ENCODE measurements at regions not wholly inside any gene's neighbourhood (a gene's known extent, or its start where the extent isn't known, plus 50 kb on each side); places are given as distances from the start of the nearest gene placed in this dataset.

DNA sequence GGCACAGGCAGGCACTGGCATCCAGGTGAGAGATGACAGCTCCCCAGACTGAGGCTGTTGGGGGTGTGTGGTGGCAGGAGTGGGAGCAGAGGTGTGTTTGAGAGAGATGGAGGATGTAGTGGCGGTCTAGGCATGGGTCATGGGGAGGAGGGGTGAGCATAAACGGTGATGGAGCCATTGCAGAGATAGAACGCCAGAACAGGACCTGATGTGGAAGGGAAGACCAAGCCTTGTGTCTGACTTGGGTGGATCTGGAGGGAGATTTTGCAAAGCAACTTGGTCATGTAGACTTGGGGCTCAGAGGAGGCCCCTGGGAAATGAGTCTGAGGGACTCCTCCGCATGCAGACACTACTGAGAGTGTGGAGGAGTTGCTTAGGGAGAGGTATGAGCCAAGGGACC is 50.0 kb upstream of the CLDN5 start:
- no peak for DNase-seq (ENCODE audit: low spot score)

DNA sequence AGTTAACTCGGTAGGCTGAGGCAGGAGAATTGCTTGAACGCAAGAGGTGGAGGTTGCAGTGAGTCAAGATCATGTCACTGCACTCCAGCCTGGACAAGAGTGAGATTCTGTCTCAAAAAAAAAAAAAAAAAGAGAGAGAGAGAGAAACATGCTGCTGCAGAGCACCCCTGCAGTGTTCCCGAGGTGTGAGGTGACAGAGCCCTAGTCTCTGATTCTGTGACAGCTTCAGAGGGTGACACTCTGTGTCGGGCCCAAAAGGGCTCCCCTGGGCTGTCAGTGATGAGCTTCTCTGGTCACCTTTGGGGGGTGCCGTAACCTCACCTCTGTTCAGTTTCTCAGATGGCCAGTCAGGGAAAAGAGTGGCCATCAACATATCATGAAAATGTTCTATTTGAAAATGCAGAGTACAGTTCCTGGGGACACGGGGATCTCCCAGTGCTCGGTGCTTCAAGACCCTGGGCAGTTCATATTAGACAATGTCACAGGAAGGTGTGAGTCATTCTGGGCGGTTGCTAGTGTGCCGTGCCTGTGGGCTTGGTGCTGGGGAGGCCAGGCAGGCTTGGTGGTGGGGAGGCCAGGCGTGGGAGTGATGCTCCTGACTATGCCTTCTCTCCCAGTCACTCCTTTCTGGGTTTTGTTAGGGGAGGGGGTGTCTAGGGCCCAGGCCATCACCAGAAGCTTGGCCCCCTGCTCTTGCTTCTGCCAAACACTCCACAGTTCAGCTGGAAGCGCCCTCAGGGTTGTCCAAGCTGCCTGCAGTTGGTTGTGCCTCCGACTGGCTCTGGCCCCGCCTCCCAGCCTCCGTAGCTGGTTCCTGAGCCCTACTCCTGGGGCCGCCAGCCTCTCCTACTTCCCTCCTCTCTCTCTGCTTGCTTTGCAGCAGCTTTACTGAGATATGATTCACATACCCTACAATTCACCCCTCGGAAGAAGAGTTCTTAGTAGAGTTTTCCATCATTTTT is 52.5 kb upstream of the CLDN5 start:
- DNase-seq (ENCODE audit: low spot score), result no peak

DNA sequence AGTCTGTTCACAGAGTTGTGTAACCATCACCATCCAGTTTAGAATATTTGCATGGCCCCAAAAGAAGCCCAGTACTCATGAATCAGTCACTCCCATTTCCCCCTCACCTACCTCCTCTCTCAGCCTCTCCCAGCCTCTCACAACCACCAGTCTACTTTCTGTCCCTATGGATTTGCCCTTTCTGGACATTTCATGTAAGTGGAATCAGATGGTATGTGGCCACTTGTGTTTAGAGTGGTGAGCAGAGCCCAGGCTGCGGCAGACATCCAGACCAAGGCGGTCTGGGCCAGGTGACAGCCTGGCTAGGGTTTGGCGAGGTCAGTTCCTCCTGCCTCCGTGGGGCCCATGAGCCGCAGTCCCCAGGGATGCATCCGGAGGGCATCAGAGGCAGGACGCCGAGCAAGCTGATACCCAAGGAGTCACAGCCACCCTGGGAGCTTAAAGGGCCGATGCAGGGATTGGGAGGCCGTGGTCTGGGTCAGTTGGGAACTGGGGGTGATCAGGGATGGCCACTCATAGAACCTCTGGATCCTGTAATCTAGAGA is 53.3 kb upstream of the CLDN5 start:
- DNase-seq (ENCODE audit: low spot score), result no peak

DNA sequence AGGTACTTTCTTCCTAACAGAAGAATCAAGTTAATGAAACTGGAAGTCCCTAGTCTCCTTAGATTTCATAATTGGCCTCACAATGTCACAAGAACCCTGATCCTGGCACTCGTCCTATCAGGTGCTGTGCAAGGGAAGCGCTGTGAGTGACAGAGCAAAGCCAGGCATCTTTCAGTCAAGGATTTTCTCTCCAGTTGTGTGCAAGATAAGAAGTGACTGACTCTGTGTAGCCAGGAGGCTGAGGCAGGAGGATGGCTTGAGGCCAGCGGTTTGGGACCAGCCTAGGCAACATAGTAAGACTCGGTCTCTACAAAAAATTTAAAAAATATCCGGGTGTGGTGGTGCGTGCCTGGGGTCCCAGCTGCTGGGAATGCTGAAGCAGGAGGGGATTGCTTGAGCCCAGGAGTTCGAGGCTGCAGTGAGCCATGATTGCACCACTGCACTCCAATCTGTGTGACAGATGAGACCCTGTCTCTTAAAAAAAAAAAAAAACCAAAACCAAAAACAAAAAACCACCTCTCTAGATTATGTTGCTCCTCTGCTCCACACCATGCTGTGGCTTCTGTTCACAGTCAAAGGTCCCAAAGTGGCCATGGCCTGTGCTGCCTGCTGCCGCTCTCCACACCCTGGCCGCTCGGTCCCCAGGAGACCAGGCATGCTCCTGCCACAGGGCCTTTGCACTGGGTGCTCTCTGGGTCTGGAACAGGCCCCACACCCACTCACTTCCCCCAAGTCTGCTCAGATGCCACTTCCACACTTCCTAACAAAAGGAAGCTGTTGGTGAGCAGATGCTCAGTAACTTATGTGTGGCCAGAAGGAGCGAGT is 54.2 kb upstream of the CLDN5 start:
- DNase-seq (ENCODE audit: low spot score), result no peak

- DNase-seq (ENCODE audit: low spot score), result no peak
Observed at GRCh38 chr22:19579115-19579811, 55.1 kb upstream of the CLDN5 start.

- DNase-seq (ENCODE audit: low spot score), result no peak
Observed at GRCh38 chr22:19579880-19580279, 55.7 kb upstream of the CLDN5 start.

DNA sequence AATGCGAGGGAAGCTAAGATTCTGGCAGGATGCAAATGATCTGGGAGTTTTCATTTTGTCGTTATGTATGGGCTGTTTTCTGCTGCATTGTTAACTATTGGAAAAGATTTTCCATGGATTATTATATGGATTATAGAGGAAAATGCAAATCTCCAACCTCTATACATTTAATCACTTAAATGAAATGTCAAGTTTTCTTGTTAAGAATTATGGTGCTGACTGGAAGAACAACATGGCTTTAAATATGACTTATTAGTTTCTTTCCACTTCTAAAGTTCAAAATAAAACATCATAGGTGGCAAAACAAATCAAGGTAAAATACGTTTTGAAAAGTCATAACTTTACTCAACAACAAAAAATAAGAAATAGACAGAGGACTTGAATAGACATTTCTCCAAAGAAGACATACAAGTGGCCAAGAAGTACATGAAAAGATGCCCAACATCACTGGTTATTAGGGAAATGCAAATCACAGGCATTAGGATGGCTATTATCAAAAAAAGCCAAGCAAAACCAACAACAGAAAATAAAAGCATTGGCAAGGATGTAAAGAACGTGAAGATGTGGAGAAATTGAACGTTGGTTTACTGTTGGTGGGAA is 56.2 kb upstream of the CLDN5 start:
- DNase-seq (ENCODE audit: low spot score), result no peak

DNA sequence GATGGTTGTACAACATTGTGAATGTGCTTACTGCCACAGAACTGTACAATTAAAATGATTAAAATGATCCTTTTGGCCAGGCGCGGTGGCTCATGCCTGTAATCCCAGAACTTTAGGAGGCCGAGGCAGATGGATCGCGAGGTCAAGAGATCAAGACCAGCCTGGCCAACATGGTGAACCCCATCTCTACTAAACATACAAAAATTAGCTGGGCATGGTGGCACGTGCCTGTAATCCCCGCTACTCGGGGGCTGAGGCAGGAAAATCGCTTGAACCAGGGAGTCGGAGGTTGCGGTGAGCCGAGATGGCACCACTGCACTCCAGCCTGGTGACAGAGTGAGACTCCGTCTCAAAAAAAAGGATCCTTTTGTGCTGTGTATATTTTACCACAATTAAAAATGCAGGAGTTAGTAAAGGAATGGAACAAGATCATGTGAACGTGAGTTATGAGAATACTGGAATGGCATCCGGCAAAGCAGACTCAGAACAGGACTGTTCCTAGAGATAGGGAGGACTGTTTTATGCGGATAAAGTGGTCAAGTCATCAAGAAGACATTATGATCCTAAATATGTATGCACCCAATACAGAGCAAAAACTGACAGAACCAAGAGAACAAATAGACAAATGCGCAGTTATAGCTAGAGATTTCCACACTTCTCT is 58.0 kb upstream of the CLDN5 start:
- DNase-seq (ENCODE audit: low spot score), result no peak

GRCh38 chr22:19586922-19587684 is 62.9 kb upstream of the CLDN5 start:
- no peak for DNase-seq (ENCODE audit: low spot score)

GRCh38 chr22:19590696-19591095 is 66.5 kb upstream of the CLDN5 start:
- no peak for DNase-seq (ENCODE audit: low spot score)

- no peak for DNase-seq (ENCODE audit: low spot score)
Observed at GRCh38 chr22:19591568-19591967, 67.4 kb upstream of the CLDN5 start.

GRCh38 chr22:19592464-19592863 is 68.3 kb upstream of the CLDN5 start:
- no peak for DNase-seq (ENCODE audit: low spot score)

DNA sequence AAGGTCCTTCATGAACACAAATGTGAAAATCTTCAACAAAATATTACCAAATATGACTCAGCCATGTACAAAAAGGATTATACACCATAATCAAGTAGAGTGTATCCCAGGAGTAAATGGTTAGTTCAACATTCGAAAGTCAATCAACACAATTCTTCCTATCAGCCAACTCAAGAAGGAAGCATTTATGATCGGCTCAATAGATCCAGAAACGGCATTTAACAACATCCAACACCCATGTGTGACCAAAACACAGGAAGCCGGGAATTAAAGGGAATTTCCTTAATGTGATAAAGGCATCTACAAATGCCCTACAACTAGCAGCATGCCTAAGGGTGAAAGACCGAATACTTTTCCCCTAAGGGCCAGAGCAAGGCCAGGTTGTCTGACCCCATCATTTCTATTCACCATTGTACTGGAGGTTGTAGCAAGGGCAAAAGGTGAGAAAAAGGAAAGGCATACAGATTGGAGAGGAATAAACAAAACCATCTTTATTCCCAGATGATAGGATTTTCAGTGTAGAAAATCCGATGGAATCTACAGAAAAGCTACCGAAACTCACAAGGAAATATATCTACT is 69.9 kb upstream of the CLDN5 start:
- no peak for DNase-seq (ENCODE audit: low spot score)

DNA sequence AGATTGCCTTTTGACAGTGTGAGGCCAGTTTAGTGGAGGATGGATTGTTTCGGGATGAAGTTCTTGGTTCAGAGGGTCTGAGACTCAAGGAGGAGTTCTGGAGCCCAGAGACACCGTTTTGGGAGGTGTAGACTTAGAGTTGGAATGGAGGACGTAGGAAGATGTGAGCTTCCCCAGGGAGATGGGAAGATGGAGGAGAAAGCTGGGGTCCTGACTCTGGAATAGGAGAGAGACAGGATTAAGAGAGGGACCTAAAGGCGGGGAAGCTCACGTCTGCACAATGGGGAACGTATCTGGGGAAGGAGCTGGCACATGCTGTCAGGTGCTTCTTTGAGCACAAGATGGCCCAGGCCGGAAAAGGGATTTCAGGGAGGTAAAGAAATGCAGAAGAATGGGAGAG is 71.3 kb upstream of the CLDN5 start:
- no peak for DNase-seq (ENCODE audit: low spot score)

DNA sequence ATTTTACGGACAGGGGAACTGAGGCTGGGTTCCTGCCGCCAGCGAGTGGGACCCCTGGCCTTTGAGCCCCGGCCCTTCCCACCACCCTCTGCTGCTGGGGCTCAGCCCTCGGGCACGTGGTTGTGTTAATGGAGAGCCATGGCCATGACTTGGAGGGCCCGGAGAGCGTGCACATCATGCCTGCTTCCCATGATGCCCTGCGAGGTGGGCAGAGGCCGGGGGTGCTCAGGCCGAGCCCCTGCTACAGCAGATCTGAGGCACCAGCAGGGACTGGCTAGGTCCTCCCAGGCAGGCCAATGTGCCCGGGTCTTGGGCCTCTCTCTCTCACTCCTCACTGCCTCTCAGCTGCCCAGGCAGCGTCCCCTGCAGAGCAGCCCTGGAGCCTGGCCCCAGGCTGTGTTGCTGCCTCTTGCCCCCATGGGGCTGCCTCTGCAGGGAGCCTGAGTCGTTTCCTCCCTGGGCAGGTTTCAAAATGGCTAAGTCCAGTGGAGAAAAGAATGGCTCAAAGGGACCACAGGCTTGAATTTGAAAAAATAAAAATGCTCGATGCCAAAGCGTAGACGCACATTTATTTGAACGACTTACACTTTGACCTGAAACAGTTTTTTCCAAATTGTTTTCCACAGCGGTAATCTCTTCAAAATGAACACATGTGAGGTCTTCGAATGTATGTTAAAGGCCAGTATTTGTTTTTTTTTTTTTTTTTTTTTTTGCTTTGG is 72.6 kb upstream of the CLDN5 start:
- no peak for DNase-seq (ENCODE audit: low spot score)

DNA sequence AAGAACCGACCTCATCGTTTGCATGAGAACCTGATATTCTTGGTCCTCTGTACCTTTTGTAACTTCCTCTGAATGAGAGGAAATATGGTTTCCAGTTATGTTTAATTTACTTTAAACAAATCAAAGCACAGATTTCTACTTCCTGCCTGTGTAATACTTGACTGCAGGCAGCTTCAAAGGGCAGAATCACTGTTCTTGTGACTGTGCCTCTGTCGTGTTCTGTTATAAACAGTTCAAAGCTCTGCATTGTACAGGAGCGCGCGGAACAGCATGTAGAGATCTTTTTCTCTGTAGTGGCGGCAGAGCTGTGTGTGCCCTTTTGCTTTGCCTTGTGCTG is 73.2 kb upstream of the CLDN5 start:
- no peak for DNase-seq (ENCODE audit: low spot score)

- no peak for DNase-seq (ENCODE audit: low spot score)
Observed at GRCh38 chr22:19598054-19598855, 74.0 kb upstream of the CLDN5 start.

DNA sequence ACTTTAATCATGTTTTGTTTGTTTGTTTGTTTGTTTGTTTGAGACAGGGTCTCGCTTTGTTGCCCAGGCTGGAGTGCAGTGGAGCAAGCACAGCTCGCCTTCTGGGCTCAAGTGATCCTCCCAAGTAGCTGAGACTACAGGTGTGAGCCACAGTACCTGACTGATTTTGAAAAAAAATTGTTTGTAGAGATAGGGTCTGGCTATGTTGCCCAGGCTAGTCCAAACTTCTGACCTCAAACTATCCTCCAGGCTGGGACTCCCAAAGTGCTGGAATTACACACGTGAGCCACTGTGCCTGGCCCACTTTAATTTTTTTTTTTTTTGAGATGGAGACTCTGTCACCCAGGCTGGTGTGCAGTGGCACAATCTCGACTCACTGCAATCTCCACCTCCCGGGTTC is 74.8 kb upstream of the CLDN5 start:
- no peak for DNase-seq (ENCODE audit: low spot score)

Measured in putamen (tissue), 1 donor.